Right lobe of liver (tissue), 6 donors: ENCODE measurements at regions not wholly inside any gene's neighbourhood (a gene's known extent, or its start where the extent isn't known, plus 50 kb on each side); places are given as distances from the start of the nearest gene placed in this dataset.

Source experiments
- ATAC-seq, 4 donors: fragments of 200-7000 bp; cut with Tn5 transposase; one replicate each; pipeline ENCODE4 v1.9.1; 2020; ENCODE audit warnings: mild to moderate bottlenecking in 4 of 4, moderate library complexity in 4 of 4
- DNase-seq, 3 donors: peaks; one replicate each; pipeline ENCODE4 v3.0.0-alpha.2; 2020
- H3K27ac ChIP-seq, 3 donors: fragments of 200-600 bp; one replicate each; pipeline ENCODE4 v1.8.0; 2022
- H3K27me3 ChIP-seq, 2 donors: fragments of 200-600 bp; one replicate each; pipeline ENCODE4 v1.8.0; 2022
- H3K36me3 ChIP-seq, 4 donors: fragments of 200-600 bp; sonication (generic) in 1 of 4; one replicate each; pipeline versions ENCODE4 v1.5.1 to v1.8.0; 2017 to 2022; ENCODE audit warnings: control low read depth in 1 of 4
- H3K4me1 ChIP-seq, 4 donors: fragments of 200-600 bp; sonication (generic) in 1 of 4; one replicate each; pipeline versions ENCODE4 v1.5.1 to v1.8.0; 2017 to 2022; ENCODE audit warnings: control low read depth in 1 of 4
- H3K4me3 ChIP-seq, 3 donors: fragments of 200-600 bp; one replicate each; pipeline ENCODE4 v1.8.0; 2022
- H3K9me3 ChIP-seq, 4 donors: fragments of 200-600 bp; sonication (generic) in 1 of 4; one replicate each; pipeline versions ENCODE4 v1.5.1 to v1.8.0; 2017 to 2022; ENCODE audit warnings: control low read depth in 1 of 4
- POLR2A ChIP-seq: fragments of 450-650 bp; IDR thresholded peaks from one replicate; pipeline ENCODE4 v1.6.1; 2017; ENCODE audit warnings: antibody characterized with exemption, mild to moderate bottlenecking
- WGBS: methylation state at CpG from one replicate; pipeline ENCODE4 v1.1.6; 2018; ENCODE audit warnings: low coverage, low lambda C conversion rate; ENCODE audit not compliant: insufficient coverage; ENCODE audit errors: missing lambda C conversion rate; 5-methylcytosine and 5-hydroxymethylcytosine counted together
- intact Hi-C, 2 donors: fragments of 100-400 bp; cut with DNase I; formaldehyde crosslinking; loops; one replicate each; pipeline versions ENCODE4 v1.11.2 to v1.14.1; 2022
- TF ChIP-seq, protein P1 (sequence below), 4 donors: fragments of 200-600 bp in 3 of 4; fragments of 450-650 bp in 1 of 4; IDR thresholded peaks; one replicate each; pipeline versions ENCODE4 v1.5.1 to v1.8.0; 2016 to 2022; ENCODE audit warnings: antibody characterized with exemption in 4 of 4, mild to moderate bottlenecking in 2 of 4
- donor health status: DM: no; HTN: yes; CAD: no.
- donor health status: DM: no; HTN: no; CAD: no.
- donor health status: DM: no; HTN: no; CAD: no.
- donor health status: DM: no; HTN: yes; CAD: no.
- donor health status: DM: no; HTN: yes; CAD: no.

DNA sequence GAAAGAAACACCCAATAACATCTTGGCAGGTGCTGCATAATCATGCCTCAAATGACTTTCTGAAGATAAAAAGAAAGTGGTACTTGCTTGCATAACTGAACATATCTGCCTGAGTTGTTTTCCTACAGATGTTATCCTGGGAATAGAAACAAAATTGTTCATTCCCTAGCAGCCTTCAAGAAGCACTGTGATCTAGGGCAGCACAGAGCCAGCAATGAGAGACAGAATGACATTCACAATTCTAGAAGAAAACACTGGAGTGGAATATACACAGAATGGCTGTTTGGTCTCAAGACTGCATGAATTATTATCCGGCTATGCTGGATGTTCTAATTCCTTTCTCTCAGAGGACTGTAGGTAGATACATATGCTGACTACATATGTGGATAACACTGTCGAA, 790.9 kb downstream of the PDHA2 start:
- no peaks in the 10 kb centered on the region for H3K36me3 ChIP-seq
- no peak overlapping the region for H3K4me3 ChIP-seq
- 77% methylated on average over 2 of the region's 2 CpGs for WGBS
- H3K9me3 ChIP-seq, result no peaks in the 10 kb centered on the region
- no peaks in the 10 kb centered on the region for H3K27me3 ChIP-seq
- H3K4me1 ChIP-seq, result no peaks in the 10 kb centered on the region
- no peak for TF ChIP-seq POLR2A
- TF ChIP-seq, protein P1, sequence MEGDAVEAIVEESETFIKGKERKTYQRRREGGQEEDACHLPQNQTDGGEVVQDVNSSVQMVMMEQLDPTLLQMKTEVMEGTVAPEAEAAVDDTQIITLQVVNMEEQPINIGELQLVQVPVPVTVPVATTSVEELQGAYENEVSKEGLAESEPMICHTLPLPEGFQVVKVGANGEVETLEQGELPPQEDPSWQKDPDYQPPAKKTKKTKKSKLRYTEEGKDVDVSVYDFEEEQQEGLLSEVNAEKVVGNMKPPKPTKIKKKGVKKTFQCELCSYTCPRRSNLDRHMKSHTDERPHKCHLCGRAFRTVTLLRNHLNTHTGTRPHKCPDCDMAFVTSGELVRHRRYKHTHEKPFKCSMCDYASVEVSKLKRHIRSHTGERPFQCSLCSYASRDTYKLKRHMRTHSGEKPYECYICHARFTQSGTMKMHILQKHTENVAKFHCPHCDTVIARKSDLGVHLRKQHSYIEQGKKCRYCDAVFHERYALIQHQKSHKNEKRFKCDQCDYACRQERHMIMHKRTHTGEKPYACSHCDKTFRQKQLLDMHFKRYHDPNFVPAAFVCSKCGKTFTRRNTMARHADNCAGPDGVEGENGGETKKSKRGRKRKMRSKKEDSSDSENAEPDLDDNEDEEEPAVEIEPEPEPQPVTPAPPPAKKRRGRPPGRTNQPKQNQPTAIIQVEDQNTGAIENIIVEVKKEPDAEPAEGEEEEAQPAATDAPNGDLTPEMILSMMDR (IDR thresholded peaks at IDR 0.05), result no peak
- no peak for DNase-seq
- no peak for ATAC-seq
- H3K27ac ChIP-seq, result no peak overlapping the region
- intact Hi-C loops, result no loop called here

GRCh38 chr4:96637971-96638412, 798.1 kb downstream of the PDHA2 start:
- TF ChIP-seq POLR2A, result no peak
- H3K4me1 ChIP-seq, result no peaks in the 10 kb centered on the region
- intact Hi-C loops, result no loop called here
- no peak overlapping the region for H3K4me3 ChIP-seq
- H3K36me3 ChIP-seq, result no peaks in the 10 kb centered on the region
- no peak for ATAC-seq
- no peaks in the 10 kb centered on the region for H3K9me3 ChIP-seq
- no peak for DNase-seq
- no peaks in the 10 kb centered on the region for H3K27me3 ChIP-seq
- no peak overlapping the region for H3K27ac ChIP-seq
- WGBS, result 14% methylated on average over 1 of the region's 1 CpG

DNA sequence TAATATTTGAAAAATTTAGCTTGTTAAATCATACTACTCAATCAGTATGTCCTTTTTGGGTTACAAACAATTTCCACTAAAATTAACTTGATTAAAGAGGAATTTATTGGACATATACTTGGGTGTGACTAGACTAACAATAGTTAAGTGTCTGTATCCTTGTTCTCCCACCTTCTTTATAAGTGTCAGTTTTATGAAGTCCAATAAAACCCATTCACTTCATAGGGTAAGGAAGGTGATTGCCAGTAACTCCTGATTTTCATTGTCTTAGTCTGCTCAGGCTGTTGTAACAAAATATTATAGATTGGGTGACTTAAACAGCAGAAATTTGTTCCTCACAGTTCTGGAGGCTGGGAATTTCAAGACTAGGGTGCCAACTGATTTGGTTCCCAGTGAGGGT, 800.0 kb downstream of the PDHA2 start:
- intact Hi-C loops, result no loop called here
- H3K36me3 ChIP-seq, result no peaks in the 10 kb centered on the region
- H3K27me3 ChIP-seq, result no peaks in the 10 kb centered on the region
- H3K4me3 ChIP-seq, result no peak overlapping the region
- H3K9me3 ChIP-seq, result no peaks in the 10 kb centered on the region
- H3K4me1 ChIP-seq, result no peaks in the 10 kb centered on the region
- DNase-seq (no peak), ATAC-seq (no peak)
- TF ChIP-seq, protein P1 (IDR thresholded peaks at IDR 0.05), result no peak
- no peak for TF ChIP-seq POLR2A
- H3K27ac ChIP-seq, result no peak overlapping the region

DNA sequence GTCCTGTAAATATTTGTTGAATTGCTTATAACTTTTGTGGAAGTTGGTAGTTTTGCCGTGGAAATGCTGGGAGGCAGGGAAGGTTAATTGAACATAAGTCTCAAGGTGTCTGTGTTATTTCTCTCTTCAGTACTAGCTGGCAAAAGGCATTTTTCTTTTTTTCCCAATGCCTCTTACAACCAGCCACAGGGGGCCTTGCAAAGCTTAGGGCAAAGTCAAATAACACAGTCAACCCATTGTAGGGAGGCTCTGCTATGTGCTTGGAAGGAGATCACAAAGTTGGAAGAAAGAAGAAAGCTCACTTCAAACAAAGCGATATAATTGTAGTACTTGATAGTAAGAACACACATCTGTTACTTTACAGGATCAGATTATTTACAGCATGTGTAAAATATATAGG, 802.6 kb downstream of the PDHA2 start:
- H3K4me3 ChIP-seq, result no peak overlapping the region
- 33% methylated on average over 2 of the region's 2 CpGs for WGBS
- no peak overlapping the region for H3K27ac ChIP-seq
- no peaks in the 10 kb centered on the region for H3K9me3 ChIP-seq
- intact Hi-C loops, result no loop called here
- TF ChIP-seq, protein P1 (IDR thresholded peaks at IDR 0.05), result no peak
- TF ChIP-seq POLR2A, result no peak
- no peaks in the 10 kb centered on the region for H3K36me3 ChIP-seq
- H3K4me1 ChIP-seq, result no peaks in the 10 kb centered on the region
- no peaks in the 10 kb centered on the region for H3K27me3 ChIP-seq
- ATAC-seq (no peak), DNase-seq (no peak)

GRCh38 chr4:96646146-96646545, 806.3 kb downstream of the PDHA2 start:
- no peak overlapping the region for H3K27ac ChIP-seq
- no peak for DNase-seq
- WGBS, result 36% methylated on average over 1 of the region's 1 CpG

More at GRCh38 chr4:96646146-96646545, 806.3 kb downstream of the PDHA2 start:
- ATAC-seq, result no peak
- Histone ChIP-seq H3K9me3 (no peaks in the 10 kb centered on the region), H3K27me3 (no peaks in the 10 kb centered on the region), H3K4me1 (no peaks in the 10 kb centered on the region), H3K4me3 (no peak overlapping the region), H3K36me3 (no peaks in the 10 kb centered on the region)
- intact Hi-C loops, result no loop called here
- no peak for TF ChIP-seq POLR2A
- TF ChIP-seq, protein P1 (IDR thresholded peaks at IDR 0.05), result no peak
